ENCODE measurements at regions not wholly inside any gene's neighbourhood (a gene's known extent, or its start where the extent isn't known, plus 50 kb on each side); places are given as distances from the start of the nearest gene placed in this dataset.

GRCh38 chr5:56688402-56688801 is 126.9 kb upstream of the MAP3K1 start:
- in situ Hi-C loops (cut with MboI) = no loop called here
- TF ChIP-seq EZH2phosphoT487 (IDR thresholded peaks at IDR 0.05; ENCODE audit: insufficient read depth, low read depth) = no peak
- TF ChIP-seq EZH2 (IDR thresholded peaks at IDR 0.05; ENCODE audit: insufficient read depth, poor library complexity, severe bottlenecking) = no peak
- no peaks in the 10 kb centered on the region; the same call in 1 of the 2 replicates for H3K27me3 ChIP-seq (replicated peaks; ENCODE audit: insufficient read depth)

DNA sequence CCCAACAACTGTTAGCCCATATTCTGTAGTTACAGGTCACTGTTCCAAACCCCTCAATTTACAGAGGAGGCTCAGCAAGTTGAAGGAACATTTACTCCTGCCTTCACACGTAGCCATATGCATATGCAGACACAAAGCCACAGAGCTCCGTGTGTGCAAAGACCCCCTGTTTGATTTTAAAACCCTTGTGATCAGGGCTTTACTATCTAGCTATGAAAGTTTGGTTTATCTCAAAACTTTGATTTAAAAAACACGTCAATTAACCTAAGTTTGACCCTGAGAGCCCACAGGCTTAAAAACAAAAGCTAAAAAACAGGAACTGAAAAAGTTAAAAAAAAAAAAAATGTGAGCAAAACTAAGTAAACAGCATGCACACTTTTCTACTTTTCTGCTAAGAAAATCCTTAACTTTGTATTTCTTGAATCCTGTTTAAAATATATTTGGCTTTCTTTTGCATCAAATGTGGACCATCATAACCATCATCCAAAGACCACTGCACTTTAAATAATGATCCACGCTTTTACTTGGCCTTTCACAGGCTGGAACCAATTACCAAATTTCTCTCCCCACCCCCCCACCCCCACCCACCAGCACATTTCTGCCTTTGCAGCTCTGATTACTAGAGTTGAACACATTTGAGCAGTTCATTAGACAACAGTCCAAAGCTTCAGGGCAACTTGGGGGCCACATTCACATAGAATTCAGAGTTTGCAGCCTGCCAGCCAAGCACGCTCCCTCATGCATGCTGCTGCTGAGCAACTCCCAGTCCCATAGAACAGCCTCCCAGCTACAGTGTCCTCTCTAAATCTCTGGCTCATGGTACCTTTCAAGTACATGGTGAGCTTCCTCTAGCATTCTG is 128.8 kb upstream of the MAP3K1 start:
- H3K27me3 ChIP-seq (replicated peaks; ENCODE audit: insufficient read depth) = no peaks in the 10 kb centered on the region
- WGBS, 2 experiments (ENCODE audit: low coverage in 1 of 2, low lambda C conversion rate in 2 of 2, missing lambda C conversion rate in 2 of 2) = 59 to 60% methylated on average over 5 of the region's 5 CpGs
- in situ Hi-C loops (cut with MboI) = no loop called here

More at GRCh38 chr5:56688402-56688801, 126.9 kb upstream of the MAP3K1 start:
- H3K4me3 ChIP-seq = no peak overlapping the region
- no peak overlapping the region for H3K27ac ChIP-seq
- no peak overlapping the region for H3K4me2 ChIP-seq (ENCODE audit: unreplicated experiment)
- H3K9me3 ChIP-seq (ENCODE audit: low read depth) = no peaks in the 10 kb centered on the region
- H2AFZ ChIP-seq = no peak overlapping the region
- no peaks in the 10 kb centered on the region for H3K4me1 ChIP-seq (ENCODE audit: insufficient read depth)
- H3K9me2 ChIP-seq (ENCODE audit: insufficient read depth) = no peaks in the 10 kb centered on the region
- H3K9ac ChIP-seq = no peak overlapping the region
- H3K79me2 ChIP-seq (ENCODE audit: insufficient read depth) = no peaks in the 10 kb centered on the region
- no peak for DNase-seq
- H3F3A ChIP-seq (ENCODE audit: insufficient read depth) = no peaks in the 10 kb centered on the region
- H3K36me3 ChIP-seq (ENCODE audit: low read depth) = no peaks in the 10 kb centered on the region
- no peaks in the 10 kb centered on the region for H4K20me1 ChIP-seq (ENCODE audit: insufficient read depth)
- WGBS, 2 experiments (ENCODE audit: low coverage in 1 of 2, low lambda C conversion rate in 2 of 2, missing lambda C conversion rate in 2 of 2) = 83 to 86% methylated on average over 1 of the region's 1 CpG

DNA sequence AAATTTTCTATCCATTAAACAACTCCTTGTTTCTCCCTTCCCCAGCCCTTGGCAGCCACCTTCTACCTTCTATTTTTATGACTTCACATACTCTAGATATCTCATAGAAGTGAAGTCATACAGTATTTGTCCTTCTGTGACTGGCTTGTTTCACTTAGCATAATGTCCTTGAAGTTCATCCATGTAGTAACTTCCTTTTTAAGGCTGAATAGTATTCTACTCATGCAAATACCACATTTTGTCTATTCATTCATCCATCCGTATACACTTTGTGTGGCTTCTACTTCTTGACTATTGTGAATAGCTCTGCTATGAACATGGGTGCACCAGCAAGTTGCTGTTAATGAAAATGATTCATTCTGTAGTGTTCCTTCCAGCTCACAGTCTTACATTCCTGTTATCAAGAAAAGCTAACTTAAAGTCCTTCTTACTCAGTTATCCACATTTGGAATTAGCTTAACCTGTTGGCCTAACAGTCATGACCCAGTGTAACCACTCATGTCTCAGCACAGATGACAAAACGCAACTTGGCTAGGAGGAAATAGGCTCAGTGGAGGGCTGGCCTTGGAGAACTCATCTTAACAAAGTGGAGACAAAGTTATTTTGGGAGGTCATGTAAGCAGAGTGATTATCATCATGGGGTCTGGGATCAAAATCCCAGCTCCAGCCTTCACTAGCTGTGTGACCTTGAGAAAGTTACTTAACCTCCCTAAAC is 129.7 kb upstream of the MAP3K1 start:
- no peak for DNase-seq
- H3K27ac ChIP-seq = no peak overlapping the region

More for the DNA sequence above, 128.8 kb upstream of the MAP3K1 start:
- no peak for DNase-seq
- Histone ChIP-seq H3K27ac (no peak overlapping the region), H2AFZ (no peak overlapping the region), H3K4me1 (ENCODE audit: insufficient read depth) (no peaks in the 10 kb centered on the region), H3K79me2 (ENCODE audit: insufficient read depth) (no peaks in the 10 kb centered on the region), H3K36me3 (ENCODE audit: low read depth) (no peaks in the 10 kb centered on the region), H3K9ac (no peak overlapping the region), H4K20me1 (ENCODE audit: insufficient read depth) (no peaks in the 10 kb centered on the region), H3K4me3 (no peak overlapping the region), H3K4me2 (ENCODE audit: unreplicated experiment) (no peak overlapping the region), H3F3A (ENCODE audit: insufficient read depth) (no peaks in the 10 kb centered on the region), H3K9me2 (ENCODE audit: insufficient read depth) (no peaks in the 10 kb centered on the region), H3K9me3 (ENCODE audit: low read depth) (no peaks in the 10 kb centered on the region)
- TF ChIP-seq EZH2phosphoT487 (IDR thresholded peaks at IDR 0.05; ENCODE audit: insufficient read depth, low read depth) (no peak), EZH2 (IDR thresholded peaks at IDR 0.05; ENCODE audit: insufficient read depth, poor library complexity, severe bottlenecking) (no peak)

DNA sequence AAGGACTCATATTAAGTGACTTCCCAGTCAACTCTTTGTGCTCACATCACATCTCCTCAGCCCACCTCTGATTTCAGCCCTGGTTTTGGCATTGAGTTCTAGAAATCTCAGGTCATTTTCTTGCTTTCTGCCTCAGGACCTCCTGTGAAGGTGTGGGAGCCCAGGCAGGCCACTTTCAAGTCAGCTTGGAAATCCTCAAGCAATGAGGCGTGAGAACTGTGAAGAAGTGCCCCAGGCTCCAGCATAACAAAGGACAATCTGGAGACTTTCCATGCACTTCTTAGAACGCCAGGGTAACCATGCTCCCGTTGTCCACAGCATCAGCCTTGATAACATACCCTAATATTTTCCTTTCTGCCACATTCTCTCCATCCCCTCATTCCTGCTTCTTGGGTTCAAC is 131.2 kb upstream of the MAP3K1 start:
- Histone ChIP-seq H3K79me2 (ENCODE audit: insufficient read depth) (no peaks in the 10 kb centered on the region), H4K20me1 (ENCODE audit: insufficient read depth) (no peaks in the 10 kb centered on the region), H3K9me3 (ENCODE audit: low read depth) (no peaks in the 10 kb centered on the region), H3K4me1 (ENCODE audit: insufficient read depth) (0 out of 2 replicates have a peak, but pooled peaks cover 8% of the 10 kb centered on the region), H3K9me2 (ENCODE audit: insufficient read depth) (no peaks in the 10 kb centered on the region), H3K27ac (no peak overlapping the region), H3F3A (ENCODE audit: insufficient read depth) (no peaks in the 10 kb centered on the region), H3K9ac (no peak overlapping the region), H2AFZ (no peak overlapping the region), H3K4me2 (ENCODE audit: unreplicated experiment) (no peak overlapping the region), H3K4me3 (no peak overlapping the region), H3K36me3 (ENCODE audit: low read depth) (no peaks in the 10 kb centered on the region), H3K27me3 (replicated peaks; ENCODE audit: insufficient read depth) (no peaks in the 10 kb centered on the region)
- no peak for DNase-seq
- in situ Hi-C loops (cut with MboI) = no loop called here
- TF ChIP-seq EZH2phosphoT487 (IDR thresholded peaks at IDR 0.05; ENCODE audit: insufficient read depth, low read depth) (no peak), EZH2 (IDR thresholded peaks at IDR 0.05; ENCODE audit: insufficient read depth, poor library complexity, severe bottlenecking) (no peak)
- WGBS, 2 experiments (ENCODE audit: low coverage in 1 of 2, low lambda C conversion rate in 2 of 2, missing lambda C conversion rate in 2 of 2) = 58 to 66% methylated on average over 3 of the region's 3 CpGs

More for the DNA sequence above, 129.7 kb upstream of the MAP3K1 start:
- in situ Hi-C loops (cut with MboI) = no loop called here
- Histone ChIP-seq H3K9me2 (ENCODE audit: insufficient read depth) (no peaks in the 10 kb centered on the region), H3K9me3 (ENCODE audit: low read depth) (no peaks in the 10 kb centered on the region), H3K36me3 (ENCODE audit: low read depth) (no peaks in the 10 kb centered on the region), H3F3A (ENCODE audit: insufficient read depth) (no peaks in the 10 kb centered on the region), H3K27me3 (replicated peaks; ENCODE audit: insufficient read depth) (no peaks in the 10 kb centered on the region), H3K4me3 (no peak overlapping the region), H4K20me1 (ENCODE audit: insufficient read depth) (no peaks in the 10 kb centered on the region), H3K4me1 (ENCODE audit: insufficient read depth) (0 out of 2 replicates have a peak, but pooled peaks cover 7% of the 10 kb centered on the region), H2AFZ (no peak overlapping the region), H3K79me2 (ENCODE audit: insufficient read depth) (no peaks in the 10 kb centered on the region), H3K9ac (no peak overlapping the region), H3K4me2 (ENCODE audit: unreplicated experiment) (no peak overlapping the region)
- WGBS, 2 experiments (ENCODE audit: low coverage in 1 of 2, low lambda C conversion rate in 2 of 2, missing lambda C conversion rate in 2 of 2) = 21 to 26% methylated on average over 2 of the region's 2 CpGs
- TF ChIP-seq EZH2 (IDR thresholded peaks at IDR 0.05; ENCODE audit: insufficient read depth, poor library complexity, severe bottlenecking) (no peak), EZH2phosphoT487 (IDR thresholded peaks at IDR 0.05; ENCODE audit: insufficient read depth, low read depth) (no peak)

Measured in GM23248 (cell line).